HG02884 (cell line): ENCODE measurements at regions not wholly inside any gene's neighbourhood (a gene's known extent, or its start where the extent isn't known, plus 50 kb on each side); places are given as distances from the start of the nearest gene placed in this dataset.

Experiments
- ATAC-seq: cut with Tn5 transposase; IDR thresholded peaks from one replicate; pipeline ENCODE4 v1.9.1; 2021; ENCODE audit warnings: mild to moderate bottlenecking, moderate library complexity; ENCODE audit not compliant: unreplicated experiment

GRCh38 chr1:37267111-37267835, 207.1 kb upstream of the ZC3H12A start:
- ATAC-seq: no peak

- ATAC-seq: no peak
These were observed 203.7 kb upstream of the ZC3H12A start for GRCh38 chr1:37270639-37271038.

- ATAC-seq: no peak
These were observed 201.8 kb upstream of the ZC3H12A start for GRCh38 chr1:37272626-37273025.

- ATAC-seq: no peak
These were observed 199.9 kb upstream of the ZC3H12A start for GRCh38 chr1:37274486-37274885.

- no peak for ATAC-seq
These were observed 199.3 kb upstream of the ZC3H12A start for GRCh38 chr1:37274938-37275631.

GRCh38 chr1:37277366-37277765, 197.0 kb upstream of the ZC3H12A start:
- ATAC-seq: no peak

- no peak for ATAC-seq
These were observed 193.0 kb upstream of the ZC3H12A start for GRCh38 chr1:37281354-37281753.

GRCh38 chr1:37282764-37283163, 191.6 kb upstream of the ZC3H12A start:
- ATAC-seq: no peak

- no peak for ATAC-seq
These were observed 190.3 kb upstream of the ZC3H12A start for GRCh38 chr1:37284053-37284452.

GRCh38 chr1:37286881-37287280, 187.5 kb upstream of the ZC3H12A start:
- ATAC-seq: no peak

GRCh38 chr1:37288900-37289299, 185.5 kb upstream of the ZC3H12A start:
- ATAC-seq: peak; percentile 93

GRCh38 chr1:37290718-37291117, 183.7 kb upstream of the ZC3H12A start:
- ATAC-seq: no peak

GRCh38 chr1:37292789-37293188, 181.6 kb upstream of the ZC3H12A start:
- no peak for ATAC-seq

GRCh38 chr1:37294096-37294495, 180.3 kb upstream of the ZC3H12A start:
- ATAC-seq: no peak

- no peak for ATAC-seq
These were observed 179.9 kb upstream of the ZC3H12A start for GRCh38 chr1:37294529-37294928.

GRCh38 chr1:37298769-37299168, 175.6 kb upstream of the ZC3H12A start:
- no peak for ATAC-seq

GRCh38 chr1:37299216-37299615, 175.2 kb upstream of the ZC3H12A start:
- no peak for ATAC-seq

- no peak for ATAC-seq
These were observed 170.4 kb upstream of the ZC3H12A start for GRCh38 chr1:37303884-37304574.

GRCh38 chr1:37305108-37305507, 169.3 kb upstream of the ZC3H12A start:
- no peak for ATAC-seq

- no peak for ATAC-seq
These were observed 168.5 kb upstream of the ZC3H12A start for GRCh38 chr1:37305841-37306240.

- no peak for ATAC-seq
These were observed 167.9 kb upstream of the ZC3H12A start for GRCh38 chr1:37306461-37306860.

GRCh38 chr1:37306871-37307270, 167.5 kb upstream of the ZC3H12A start:
- ATAC-seq: no peak
